ENCODE measurements at regions not wholly inside any gene's neighbourhood (a gene's known extent, or its start where the extent isn't known, plus 50 kb on each side); places are given as distances from the start of the nearest gene placed in this dataset.
"Not testable (repeated sequence)": the region's sequence is repeated elsewhere in the genome, so short reads cannot be mapped to it uniquely, and the experiment has no call there.

DNA sequence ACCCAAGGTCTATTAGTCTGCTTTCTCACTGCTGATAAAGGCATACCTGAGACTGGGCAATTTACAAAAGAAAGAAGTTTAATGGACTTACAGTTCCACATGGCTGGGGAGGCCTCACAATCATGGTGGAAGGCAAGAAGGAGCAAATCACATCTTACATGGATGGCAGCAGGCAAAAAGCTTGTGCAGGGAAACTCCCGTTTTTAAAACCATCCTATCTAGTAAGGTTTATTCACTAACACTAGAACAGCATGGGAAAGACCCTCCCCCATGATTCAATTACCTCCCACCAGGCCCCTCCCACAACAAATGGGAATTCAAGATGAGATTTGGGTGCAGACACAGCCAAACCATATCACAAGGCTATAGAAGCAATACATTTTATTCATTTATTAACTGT is 1921.4 kb downstream of the PCDH9 start:
- TF ChIP-seq, protein P1, sequence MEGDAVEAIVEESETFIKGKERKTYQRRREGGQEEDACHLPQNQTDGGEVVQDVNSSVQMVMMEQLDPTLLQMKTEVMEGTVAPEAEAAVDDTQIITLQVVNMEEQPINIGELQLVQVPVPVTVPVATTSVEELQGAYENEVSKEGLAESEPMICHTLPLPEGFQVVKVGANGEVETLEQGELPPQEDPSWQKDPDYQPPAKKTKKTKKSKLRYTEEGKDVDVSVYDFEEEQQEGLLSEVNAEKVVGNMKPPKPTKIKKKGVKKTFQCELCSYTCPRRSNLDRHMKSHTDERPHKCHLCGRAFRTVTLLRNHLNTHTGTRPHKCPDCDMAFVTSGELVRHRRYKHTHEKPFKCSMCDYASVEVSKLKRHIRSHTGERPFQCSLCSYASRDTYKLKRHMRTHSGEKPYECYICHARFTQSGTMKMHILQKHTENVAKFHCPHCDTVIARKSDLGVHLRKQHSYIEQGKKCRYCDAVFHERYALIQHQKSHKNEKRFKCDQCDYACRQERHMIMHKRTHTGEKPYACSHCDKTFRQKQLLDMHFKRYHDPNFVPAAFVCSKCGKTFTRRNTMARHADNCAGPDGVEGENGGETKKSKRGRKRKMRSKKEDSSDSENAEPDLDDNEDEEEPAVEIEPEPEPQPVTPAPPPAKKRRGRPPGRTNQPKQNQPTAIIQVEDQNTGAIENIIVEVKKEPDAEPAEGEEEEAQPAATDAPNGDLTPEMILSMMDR (IDR thresholded peaks at IDR 0.05; ENCODE audit: insufficient read depth, low read length, poor library complexity, severe bottlenecking) = not testable (repeated sequence)
- not testable (repeated sequence) for TF ChIP-seq EZH2phosphoT487 (conservative IDR thresholded peaks at IDR 0.05; ENCODE audit: low read length)

Data from SU-DHL-6 (cell line).